Hematopoietic multipotent progenitor cell (in vitro differentiated cells): ENCODE measurements at regions not wholly inside any gene's neighbourhood (a gene's known extent, or its start where the extent isn't known, plus 50 kb on each side); places are given as distances from the start of the nearest gene placed in this dataset.
A peak's percentile ranks its signal among the peaks of the same experiment; 100 is the strongest.

Experiments used
- DNase-seq, 3 donors: peaks; one replicate each; pipeline ENCODE4 v3.0.0-alpha.2; 2011 to 2015; ENCODE audit warnings: low read depth in 2 of 3, low spot score in 2 of 3

DNA sequence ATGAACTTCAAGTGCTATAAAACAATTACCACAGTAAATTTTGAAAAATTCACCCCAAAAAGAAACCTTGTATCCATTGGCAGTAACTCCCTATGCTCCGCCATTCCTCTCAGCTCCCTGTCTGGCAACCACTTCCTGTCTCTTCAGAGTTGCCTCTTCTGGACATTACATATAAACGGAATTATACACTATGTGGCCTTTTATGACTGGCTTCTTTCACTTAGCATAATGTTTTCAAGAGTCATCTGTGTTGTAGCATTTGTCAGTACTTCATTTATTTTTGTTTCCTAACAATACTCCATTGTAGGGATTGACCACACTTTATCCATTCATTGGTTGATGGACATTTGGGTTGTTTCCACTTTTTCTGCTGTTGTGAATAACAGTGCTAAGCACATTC, 50.1 kb downstream of the CEP43 start:
- no peak for DNase-seq

DNA sequence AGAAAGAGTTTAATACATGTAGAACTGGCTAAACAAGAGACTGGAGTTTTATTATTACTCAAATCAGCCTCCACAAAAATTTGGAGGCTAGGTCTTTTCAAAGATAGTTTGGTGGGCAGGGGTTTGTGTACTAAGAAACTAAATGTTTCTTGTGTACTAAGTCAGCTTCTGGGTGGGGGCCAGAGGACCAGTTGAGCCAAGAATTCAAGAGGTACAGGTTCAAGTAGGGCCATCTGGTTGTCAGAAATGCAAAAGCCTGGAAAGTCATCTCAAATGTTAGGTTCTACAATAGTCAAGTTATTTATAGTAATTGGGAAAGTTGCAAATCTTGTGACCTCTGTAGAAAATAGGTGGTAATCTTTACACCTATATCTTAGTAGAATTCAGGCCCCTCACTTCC, 51.7 kb downstream of the CEP43 start:
- no peak for DNase-seq

- peak in 1 of 3 donors; percentile 54 for DNase-seq
These were observed 54.8 kb downstream of the CEP43 start for GRCh38 chr6:167053895-167054530.

DNA sequence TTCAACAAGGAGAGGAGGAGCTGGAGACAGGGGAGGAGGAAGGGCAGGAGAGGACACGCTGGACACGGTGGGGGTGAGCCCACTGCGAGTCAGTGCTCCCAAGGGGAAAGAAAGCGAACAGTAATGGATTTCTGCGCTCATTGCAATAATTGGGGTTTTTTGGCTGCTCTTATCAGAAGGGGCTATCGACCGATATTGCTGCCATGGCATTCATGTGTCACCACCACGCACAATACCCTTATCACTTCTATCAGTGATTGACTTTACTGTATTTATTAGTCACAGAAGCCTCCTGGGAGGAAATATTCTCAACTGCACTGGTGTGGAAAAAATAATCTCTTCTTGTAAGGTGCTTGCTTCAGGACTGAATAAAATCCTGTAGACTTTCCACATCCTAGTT, 55.8 kb downstream of the CEP43 start:
- DNase-seq: no peak

- peak in 2 of 3 donors; percentile 66 to 91 for DNase-seq
These were observed 57.2 kb downstream of the CEP43 start for GRCh38 chr6:167056370-167056769.

DNA sequence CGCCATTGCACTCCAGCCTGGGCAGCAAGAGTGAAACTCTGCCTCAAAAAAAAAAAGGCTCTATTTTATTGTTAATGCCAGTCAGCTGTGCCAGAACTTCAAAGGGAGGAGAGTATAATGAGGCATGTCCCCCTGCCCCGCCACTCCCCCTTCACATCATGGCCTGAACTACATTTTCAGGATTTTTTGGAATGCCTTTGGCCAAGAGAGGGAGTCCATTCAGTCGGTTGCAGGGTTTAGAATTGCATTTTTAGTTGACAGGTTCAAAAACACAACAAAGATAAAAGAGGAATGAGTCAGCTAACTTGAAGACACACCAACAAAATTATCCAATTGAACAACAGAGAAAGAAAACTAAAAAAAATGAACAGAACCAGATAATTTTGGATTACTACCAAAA, 59.1 kb downstream of the CEP43 start:
- DNase-seq: no peak
